ENCODE measurements at regions not wholly inside any gene's neighbourhood (a gene's known extent, or its start where the extent isn't known, plus 50 kb on each side); places are given as distances from the start of the nearest gene placed in this dataset.
"Not testable (repeated sequence)": the region's sequence is repeated elsewhere in the genome, so short reads cannot be mapped to it uniquely, and the experiment has no call there.

DNA sequence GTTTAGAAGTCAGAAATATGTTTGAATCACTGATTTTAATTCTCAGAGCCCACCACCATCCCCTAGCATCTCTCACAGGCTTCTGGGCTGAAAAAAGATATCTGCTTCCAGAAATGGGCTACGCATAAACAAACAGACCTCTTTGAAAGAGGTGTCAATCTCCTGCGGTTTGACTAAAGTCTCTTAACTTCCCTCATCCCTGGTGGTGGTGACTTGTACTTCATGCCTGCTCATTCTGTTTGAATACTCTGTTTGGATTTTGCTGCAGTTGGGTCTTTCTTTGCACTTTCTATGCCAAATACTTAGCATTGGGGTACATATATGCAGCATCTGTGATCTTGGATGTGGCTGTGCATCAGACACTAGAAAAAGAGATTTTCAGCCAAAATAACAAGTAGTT lies 157.2 kb upstream of the ATP10B start:
- TF ChIP-seq, protein P1, sequence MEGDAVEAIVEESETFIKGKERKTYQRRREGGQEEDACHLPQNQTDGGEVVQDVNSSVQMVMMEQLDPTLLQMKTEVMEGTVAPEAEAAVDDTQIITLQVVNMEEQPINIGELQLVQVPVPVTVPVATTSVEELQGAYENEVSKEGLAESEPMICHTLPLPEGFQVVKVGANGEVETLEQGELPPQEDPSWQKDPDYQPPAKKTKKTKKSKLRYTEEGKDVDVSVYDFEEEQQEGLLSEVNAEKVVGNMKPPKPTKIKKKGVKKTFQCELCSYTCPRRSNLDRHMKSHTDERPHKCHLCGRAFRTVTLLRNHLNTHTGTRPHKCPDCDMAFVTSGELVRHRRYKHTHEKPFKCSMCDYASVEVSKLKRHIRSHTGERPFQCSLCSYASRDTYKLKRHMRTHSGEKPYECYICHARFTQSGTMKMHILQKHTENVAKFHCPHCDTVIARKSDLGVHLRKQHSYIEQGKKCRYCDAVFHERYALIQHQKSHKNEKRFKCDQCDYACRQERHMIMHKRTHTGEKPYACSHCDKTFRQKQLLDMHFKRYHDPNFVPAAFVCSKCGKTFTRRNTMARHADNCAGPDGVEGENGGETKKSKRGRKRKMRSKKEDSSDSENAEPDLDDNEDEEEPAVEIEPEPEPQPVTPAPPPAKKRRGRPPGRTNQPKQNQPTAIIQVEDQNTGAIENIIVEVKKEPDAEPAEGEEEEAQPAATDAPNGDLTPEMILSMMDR (conservative IDR thresholded peaks at IDR 0.05; ENCODE audit: control insufficient read depth, insufficient read depth, low read depth, low read length), result no peak
- no peak overlapping the region for H3K4me3 ChIP-seq (ENCODE audit: control insufficient read depth, low read depth, low read length)
- no peak for DNase-seq (ENCODE audit: low read depth)

- no peak overlapping the region for H3K4me3 ChIP-seq (ENCODE audit: control insufficient read depth, low read depth, low read length)
- TF ChIP-seq, protein P1 (conservative IDR thresholded peaks at IDR 0.05; ENCODE audit: control insufficient read depth, insufficient read depth, low read depth, low read length), result no peak
These were observed 155.9 kb upstream of the ATP10B start for GRCh38 chr5:161007879-161008278.

GRCh38 chr5:161002571-161003074 lies 150.6 kb upstream of the ATP10B start:
- H3K4me3 ChIP-seq (ENCODE audit: control insufficient read depth, low read depth, low read length), result no peak overlapping the region
- TF ChIP-seq, protein P1 (conservative IDR thresholded peaks at IDR 0.05; ENCODE audit: control insufficient read depth, insufficient read depth, low read depth, low read length), result no peak
- DNase-seq (ENCODE audit: low read depth), result no peak

More at GRCh38 chr5:161007879-161008278, 155.9 kb upstream of the ATP10B start:
- DNase-seq (ENCODE audit: low read depth), result no peak

DNA sequence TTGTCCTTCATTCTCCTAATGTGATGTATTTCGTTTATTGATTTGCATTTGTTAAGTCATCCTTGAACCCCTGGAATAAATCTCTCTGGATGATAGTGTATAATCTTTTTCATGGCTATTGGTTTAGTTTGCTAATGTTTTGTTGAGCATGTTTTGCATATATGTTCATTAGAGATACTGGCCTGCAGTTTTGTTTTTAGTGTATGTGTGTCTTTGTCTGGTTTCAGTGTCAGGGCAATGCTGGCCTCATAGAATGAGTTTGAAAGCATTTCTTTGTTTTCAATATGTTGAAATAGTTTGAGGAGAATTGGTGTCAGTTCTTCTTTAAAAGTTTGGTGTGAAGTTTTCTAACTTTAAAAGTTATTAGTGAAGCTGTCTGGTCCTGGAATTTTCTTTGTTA lies 149.6 kb upstream of the ATP10B start:
- TF ChIP-seq, protein P1 (conservative IDR thresholded peaks at IDR 0.05; ENCODE audit: control insufficient read depth, insufficient read depth, low read depth, low read length), result no peak
- DNase-seq (ENCODE audit: low read depth), result no peak
- H3K4me3 ChIP-seq (ENCODE audit: control insufficient read depth, low read depth, low read length), result no peak overlapping the region

DNA sequence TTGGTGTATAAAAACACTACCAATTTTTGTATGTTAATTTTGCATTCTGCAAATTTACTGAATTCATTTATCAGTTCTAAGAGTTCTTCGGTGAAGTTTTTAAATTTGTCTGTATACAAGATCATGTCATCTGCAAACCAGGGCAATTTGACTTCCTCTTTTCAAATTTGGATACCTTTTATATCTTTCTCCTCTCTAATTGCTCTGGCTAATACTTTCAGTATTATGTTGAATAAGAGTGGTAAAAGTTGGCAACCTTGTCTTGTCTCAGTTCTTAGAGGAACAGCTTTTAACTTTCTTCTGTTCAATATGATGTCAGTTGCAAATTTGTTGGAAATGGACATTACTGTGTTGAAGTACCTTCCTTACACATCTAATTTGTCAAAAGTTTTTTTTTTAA lies 149.1 kb upstream of the ATP10B start:
- DNase-seq (ENCODE audit: low read depth); H3K4me3 ChIP-seq (ENCODE audit: control insufficient read depth, low read depth, low read length): not testable (repeated sequence)

DNA sequence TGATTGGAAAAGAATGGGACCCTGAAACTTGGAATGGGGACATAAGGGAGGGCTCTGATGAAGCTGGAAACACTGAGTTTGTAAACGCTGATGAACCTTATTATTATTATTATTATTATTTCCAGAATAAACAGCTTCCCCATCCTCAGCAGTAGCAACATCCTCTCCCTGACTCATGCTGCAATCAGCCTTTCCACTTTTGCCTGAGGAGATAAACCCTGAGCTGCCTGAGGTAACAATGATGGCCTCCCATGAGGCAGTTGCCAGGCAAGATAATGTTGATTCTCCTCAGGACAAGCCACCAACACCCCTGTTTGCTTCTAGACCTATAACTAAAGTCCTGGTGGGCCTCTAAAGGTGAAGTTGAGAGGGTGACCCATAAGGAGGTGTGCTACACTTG lies 139.2 kb upstream of the ATP10B start:
- H3K4me3 ChIP-seq (ENCODE audit: control insufficient read depth, low read depth, low read length), result no peak overlapping the region
- TF ChIP-seq, protein P1 (conservative IDR thresholded peaks at IDR 0.05; ENCODE audit: control insufficient read depth, insufficient read depth, low read depth, low read length), result no peak
- DNase-seq (ENCODE audit: low read depth), result no peak

DNA sequence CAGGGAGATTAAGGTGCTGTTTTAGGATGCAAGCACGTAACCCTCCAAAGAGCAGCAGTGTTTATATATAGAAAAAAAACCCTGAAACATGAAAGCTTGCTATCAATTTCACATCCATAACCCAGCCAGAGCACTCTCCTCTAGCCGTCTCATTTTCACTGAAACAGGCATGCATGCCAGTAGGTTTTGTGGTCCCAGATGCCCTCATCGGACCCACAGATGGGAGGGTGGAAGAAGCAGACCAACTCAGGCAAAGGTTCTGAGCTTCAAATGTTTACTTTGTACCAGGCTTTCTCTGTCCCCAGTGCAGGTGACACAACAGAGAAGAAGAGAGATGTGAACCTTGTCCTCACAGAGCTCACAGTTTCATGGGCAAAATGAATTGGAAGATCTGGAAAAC lies 127.4 kb upstream of the ATP10B start:
- H3K4me3 ChIP-seq (ENCODE audit: control insufficient read depth, low read depth, low read length), result no peak overlapping the region
- TF ChIP-seq, protein P1 (conservative IDR thresholded peaks at IDR 0.05; ENCODE audit: control insufficient read depth, insufficient read depth, low read depth, low read length), result no peak
- DNase-seq (ENCODE audit: low read depth), result no peak

All from fibroblast of mammary gland (primary cell).